HG03457 (cell line): ENCODE measurements at regions not wholly inside any gene's neighbourhood (a gene's known extent, or its start where the extent isn't known, plus 50 kb on each side); places are given as distances from the start of the nearest gene placed in this dataset.
"Not testable (repeated sequence)": the region's sequence is repeated elsewhere in the genome, so short reads cannot be mapped to it uniquely, and the experiment has no call there.

Source experiments
- ATAC-seq: cut with Tn5 transposase; IDR thresholded peaks from one replicate; pipeline ENCODE4 v1.9.1; 2021; ENCODE audit warnings: moderate number of reproducible peaks; ENCODE audit not compliant: unreplicated experiment

DNA sequence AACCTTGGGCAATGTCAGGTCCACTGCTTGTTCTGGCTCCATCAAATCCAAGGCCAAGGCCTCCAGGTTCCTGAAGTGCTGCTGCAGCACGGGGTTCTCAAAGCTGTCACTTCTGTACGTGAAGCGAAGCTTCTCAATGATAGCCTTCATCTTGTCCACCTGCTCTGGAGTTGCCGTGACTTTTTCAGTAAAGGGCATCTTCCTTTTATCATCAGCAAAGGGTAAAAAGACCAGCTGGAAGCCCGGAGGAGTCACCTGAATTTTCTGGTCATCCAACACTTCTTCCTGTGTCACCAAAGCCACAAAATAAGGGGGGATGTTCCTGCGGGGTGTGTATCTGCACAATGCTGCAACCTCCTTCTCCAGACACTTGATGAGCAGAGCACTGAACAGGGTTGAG is 131.7 kb upstream of the MAMLD1 start:
- ATAC-seq, result not testable (repeated sequence)

DNA sequence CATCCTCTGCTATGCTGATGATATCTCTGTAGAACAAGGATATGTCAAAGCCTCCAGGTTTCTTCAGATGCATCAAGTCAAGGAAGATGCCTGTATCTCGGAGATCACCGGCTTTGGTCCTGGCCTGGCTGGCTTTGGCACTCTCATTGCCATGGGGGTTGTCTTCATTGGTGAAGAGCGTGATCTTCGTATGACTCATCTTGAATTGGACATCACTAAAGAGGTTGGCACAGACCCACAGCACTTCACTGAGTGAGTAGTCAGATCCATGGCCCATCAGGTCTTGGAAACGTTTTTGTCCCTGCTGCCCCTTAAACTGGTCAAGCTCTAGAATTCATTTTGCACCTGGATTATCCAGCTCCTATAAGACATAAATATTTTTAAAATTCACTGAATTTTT is 130.9 kb upstream of the MAMLD1 start:
- ATAC-seq, result not testable (repeated sequence)

DNA sequence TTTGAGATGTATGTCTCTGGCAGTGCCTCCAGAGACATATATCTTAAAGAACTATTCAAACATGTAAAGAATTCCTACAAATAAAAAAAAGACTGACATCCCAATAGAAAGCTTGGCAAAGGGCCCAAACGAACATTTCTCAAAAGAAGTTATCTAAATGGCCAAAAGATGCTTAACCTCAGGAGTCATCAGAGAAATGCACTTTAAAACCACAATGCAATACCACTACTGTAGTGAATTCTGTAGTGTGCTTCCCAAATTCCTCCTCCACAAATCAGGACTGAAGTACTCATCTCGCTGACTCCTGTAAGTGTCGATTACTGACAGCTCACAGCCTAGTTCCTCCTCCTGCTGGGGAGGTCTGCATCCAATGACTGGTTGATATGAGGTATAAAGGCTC is 129.0 kb upstream of the MAMLD1 start:
- no peak for ATAC-seq

DNA sequence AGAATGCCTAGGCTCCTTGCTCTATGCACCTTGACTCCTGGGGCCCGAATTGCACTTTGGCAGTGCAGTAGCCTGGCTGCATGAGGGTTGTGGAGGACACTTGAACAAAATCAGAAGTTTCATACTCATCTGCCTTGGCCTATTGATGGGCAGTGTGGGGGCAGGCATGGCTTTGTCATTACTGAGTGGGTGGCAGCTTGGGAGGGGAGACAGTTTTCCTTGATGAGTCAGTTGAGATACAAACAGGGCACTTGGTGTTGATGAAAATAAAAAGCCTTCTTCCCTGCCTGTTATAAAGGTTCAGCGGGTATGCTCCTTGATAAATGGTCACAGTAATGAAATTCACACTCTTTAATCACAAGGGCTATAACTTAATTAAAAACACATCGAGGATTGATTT is 126.8 kb upstream of the MAMLD1 start:
- ATAC-seq, result no peak

DNA sequence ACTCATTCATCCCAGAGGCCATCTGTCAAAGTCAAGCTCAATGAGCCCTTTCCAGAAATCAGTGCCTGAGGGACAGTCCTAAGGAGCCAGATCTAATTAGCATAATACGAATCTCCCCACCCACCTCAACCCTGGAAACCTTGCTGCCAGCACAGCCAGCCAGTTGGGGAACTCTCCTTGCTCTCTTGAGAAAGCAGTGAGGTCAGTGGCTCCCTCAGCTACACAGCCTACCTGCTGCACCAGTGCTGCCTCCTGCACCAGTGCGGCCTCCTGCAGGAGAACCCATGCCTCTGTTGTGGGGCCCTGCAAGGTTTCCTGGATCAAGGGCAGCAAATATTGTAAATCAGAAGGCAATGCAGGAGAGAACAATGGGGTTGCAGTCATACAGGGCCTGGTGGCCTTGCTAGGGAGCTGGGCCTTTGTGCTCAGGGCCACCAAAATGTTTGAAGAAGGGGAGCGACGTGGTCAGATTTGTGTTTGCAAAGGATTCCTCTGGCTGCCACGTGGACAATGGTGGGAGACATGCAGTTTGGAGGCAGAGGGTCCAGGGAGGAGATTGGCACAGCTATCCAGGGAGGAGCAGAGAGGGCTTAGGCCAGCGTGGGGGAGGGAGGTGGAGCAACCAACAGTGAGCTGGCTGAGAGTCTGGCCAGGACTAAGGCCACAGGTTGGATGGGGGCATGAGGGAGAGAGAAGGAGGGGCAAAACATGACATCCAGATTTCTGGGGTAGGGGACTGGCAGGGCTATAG is 124.3 kb upstream of the MAMLD1 start:
- ATAC-seq, result no peak

DNA sequence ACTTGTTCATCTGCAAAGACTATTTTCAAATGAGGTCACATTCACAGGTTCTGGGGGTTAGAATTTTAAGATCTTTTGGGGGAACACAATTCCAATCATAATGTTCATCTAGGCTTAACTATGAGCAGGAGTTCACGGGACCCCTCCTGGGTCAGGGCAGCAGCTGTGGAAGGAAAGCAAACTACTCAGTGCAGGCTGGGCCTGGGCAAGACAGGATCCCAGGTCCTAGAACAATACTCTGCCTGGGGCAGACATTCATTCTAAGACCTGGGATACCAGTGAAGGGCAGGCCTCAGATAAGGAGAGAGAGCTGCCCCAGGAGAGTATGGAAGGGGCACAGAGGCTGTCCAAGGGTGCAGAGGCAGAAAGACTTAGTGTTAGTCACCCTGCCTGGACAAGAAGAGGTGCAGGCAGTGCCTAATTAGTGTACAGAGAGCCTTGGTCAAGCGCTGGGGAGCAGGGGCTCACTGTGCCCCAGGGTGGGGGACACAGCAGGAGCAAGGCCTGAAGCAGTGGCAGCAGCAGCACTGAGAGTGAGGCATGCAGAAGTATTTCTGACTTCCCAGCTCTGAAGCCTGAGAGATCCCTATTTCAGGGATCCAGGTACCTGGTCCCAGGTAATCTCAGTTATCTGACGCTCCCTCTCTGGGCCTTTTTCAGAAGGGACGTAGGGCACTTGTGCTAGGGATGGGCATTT is 123.0 kb upstream of the MAMLD1 start:
- ATAC-seq, result no peak

DNA sequence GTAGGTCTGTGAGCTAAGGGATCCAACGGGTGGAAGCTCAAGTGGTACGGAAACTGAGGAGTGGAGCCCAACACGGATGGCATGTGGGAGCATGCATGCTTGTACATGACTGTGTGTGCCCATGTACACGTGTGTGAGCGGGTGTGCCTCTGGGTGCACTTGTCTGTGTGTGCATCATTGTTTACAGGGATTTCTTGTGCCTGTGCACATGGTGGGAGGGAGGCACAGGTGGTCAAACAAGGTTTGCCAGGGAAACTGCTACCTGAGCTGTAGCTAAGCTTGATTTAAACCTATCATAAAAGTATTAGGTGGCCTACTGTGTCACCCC is 122.5 kb upstream of the MAMLD1 start:
- no peak for ATAC-seq

DNA sequence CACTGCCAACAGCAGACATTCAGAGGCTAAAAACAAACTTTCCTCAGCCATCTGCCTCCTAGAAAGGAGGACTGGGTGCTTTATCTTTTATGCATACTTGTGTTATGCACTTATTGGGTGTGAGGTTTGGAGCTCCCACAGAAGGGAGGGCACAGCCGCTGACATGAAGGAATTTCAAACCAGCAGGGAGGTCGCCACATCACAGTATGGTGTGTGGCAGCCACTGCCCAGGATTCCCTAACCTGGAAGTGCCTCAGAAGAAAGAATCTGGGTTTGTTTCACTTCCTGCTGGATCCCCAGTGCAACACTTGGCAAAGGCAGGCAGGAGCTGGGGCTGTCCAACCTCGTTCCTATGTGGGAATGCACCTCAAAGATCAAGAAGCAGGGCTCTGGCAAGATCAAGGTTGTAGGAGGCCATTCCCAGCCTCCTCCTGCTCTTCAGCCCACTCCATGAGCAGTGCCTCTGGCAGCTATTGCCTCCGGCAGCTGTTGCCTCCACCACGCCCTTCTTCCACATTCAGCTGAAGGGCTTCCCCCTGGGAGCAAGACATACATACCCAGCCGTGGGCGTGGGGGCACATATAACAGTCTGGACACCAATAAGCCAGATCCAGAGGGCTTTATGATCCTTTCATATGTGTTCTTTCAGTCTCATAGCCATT is 109.0 kb upstream of the MAMLD1 start:
- ATAC-seq, result no peak

DNA sequence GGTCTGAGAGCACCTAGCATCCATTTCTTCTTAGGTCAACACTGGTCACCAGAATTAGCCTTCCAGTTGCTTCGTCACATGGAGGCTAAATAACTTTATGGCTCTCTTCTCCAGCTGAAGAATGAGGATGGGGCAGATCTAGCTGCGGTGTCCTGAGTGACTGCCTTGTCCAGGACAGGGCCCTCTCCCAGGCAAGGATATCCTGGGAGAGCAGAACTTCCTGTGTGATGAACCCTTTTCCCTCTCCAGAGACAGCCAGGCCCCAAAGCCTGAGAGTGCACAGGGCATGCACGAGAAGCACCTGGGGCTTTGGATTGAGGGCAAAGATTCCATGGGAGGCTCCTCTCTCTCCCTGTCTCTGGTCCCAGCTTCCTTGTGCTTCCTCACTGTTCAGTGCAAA is 108.2 kb upstream of the MAMLD1 start:
- ATAC-seq, result no peak

DNA sequence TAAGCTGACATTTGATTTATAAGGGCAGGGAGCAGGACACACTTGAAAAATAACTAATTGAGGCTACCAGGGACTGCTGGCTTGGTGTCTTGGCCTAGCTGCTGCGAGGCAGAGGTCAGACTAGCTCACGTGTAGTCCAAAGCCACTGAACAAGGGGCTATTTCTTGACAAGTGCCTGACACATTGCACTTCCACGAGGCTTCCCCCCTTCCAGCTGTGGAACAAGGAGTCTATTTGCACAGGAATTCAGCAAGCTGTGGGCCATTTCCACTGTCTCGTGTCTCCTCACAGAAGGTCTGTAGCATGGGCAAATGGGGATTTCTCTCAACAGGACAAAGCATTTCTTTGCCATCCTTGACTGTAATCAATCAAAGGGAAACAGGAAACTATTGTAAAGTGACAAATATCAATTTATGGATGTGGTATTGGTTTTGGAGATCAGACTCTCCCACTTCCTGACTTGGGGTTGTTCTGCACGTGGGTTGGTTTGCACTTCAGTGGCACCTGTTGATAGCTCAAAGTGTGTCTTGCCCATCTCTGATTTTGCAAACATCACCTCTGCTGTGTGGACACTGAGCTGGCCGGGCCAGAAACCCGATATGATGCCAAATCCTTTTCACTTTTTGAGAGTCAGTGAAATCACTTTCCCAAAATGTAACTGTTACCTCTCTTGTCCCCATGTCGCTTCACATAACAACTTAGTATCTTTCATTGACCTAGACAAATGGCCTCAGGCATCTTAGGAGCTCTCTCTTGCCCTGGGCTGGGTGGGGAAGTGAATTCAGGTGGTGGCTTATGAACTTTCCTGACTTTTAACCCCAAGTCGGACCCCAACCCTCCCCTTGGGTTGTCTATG is 107.4 kb upstream of the MAMLD1 start:
- ATAC-seq, result no peak

DNA sequence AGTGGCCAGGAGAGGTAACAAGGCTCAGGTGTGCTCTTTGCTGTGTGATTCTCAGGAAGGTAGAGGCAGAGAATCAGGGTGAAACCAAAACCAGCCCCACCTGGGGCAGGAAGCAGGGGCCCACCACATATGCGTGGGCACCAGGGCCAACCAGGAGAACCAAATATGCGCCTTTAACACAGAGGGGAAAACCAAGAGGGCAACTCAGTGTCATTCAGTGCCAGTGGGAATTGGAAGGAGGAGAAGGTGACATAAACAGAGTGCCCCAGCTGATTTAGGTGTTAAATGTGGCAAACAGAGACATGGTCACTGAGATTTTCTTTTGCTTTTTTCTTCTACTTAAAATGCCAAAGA is 106.8 kb upstream of the MAMLD1 start:
- no peak for ATAC-seq

DNA sequence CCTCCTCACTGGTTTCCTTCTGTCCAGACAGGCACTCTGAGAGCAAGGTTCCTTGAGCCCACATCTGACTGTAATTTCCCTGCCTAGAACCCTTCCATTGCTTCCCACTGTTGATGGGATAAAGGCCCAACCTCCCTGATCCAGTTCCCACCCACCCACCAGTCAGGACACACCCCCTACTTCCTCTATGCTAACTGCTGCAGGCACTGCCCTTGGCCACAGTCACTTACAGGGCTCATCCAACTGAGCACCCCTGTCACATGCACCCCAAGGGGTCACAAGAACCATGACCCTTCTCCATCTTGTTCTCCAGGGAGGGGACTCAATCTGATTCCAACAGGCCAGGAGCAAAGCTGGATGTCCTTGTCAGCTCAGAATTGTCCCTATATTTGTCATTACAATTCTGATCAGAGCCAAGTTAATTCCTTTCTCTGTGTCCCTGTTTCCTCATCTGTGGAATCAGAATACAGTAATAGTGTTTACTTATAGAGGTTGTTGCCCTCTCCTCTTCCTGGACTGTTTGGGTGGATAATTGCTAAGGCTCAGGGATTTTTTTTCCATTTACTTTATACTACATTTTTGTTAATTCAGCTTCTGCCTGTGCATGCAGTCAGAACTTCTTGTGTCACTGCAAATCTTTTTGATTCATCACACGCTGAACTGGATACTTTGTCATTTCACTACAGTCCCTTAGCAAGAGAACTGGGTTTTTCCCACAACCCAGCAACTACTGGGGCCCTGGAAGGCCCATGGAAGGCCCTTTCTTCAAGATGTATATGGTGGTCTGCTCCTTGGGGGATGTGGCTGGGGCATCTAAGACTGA is 105.6 kb upstream of the MAMLD1 start:
- ATAC-seq, result no peak

DNA sequence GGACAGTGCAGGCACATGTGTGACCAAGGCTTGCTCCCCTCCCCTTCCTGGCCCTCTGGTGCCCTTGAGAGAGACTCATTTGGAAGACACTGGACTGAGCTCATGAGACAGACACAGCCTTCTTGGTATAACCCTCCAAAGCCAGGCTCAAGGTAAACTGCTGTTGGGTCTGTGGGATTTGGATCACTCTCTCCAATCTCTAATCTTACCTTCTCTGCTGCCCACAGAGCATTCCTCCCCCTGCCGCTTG is 105.0 kb upstream of the MAMLD1 start:
- no peak for ATAC-seq

DNA sequence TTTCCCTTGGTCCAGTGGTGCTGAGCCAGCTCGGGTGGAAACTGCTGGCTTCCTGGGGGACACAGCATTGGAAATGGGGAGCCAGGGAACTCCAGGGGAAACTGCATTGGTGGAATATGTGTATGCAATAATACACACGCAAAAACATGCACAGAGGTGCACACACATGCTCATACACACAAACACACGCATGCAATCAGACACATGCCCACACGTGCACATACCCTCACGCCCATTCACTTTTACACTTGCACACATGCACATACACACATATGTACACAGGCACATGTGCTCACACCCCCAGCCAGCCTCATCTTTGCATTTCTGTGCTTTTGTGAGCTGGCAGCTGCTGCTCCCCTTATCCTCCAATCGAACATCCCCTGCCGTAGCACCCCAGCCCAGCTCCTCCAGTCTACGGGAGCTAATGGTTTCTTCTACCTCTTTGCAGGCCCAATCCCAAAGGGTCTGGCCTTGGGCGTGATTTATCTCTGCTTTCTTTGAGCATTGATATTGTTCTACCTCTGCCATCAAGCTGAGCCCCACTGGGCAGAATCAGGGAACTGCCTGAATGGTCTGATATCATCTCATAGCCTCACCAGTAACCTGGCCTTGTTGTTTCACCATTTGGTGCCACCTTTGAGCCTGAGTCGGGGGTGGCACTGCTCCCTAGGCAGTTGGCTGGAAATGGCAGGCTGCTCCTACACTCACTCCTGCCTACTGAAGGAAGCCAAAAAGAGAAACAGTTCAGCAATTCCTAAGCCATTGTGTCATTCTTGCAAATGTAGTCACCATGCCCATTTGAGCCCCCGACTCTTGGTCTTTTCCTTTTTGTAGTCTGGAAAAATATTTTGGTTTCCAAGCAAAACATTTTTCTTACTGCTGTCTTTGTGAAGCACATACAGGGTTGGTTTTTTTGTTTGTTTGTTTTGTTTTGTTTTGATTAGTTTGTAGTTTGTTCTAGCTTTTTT is 104.4 kb upstream of the MAMLD1 start:
- ATAC-seq, result no peak

DNA sequence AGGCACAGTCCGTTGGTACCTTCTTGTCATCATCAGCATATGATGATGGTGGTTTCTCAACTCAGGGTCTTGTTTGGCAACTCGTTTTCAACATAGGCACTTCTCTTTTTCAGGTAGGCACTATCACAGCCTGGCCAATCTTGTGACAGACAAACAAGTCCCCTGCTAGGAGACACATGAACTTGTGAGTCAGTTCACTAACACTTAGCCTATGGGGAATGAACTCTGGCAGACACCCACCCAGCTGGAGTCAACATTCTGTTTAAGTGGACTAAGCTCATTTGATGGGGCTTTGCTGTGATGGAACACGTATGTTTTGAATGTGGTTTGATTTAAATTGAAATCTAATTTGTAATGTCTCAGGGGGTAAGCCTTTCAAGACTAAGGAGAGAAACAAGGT is 100.7 kb upstream of the MAMLD1 start:
- no peak for ATAC-seq

DNA sequence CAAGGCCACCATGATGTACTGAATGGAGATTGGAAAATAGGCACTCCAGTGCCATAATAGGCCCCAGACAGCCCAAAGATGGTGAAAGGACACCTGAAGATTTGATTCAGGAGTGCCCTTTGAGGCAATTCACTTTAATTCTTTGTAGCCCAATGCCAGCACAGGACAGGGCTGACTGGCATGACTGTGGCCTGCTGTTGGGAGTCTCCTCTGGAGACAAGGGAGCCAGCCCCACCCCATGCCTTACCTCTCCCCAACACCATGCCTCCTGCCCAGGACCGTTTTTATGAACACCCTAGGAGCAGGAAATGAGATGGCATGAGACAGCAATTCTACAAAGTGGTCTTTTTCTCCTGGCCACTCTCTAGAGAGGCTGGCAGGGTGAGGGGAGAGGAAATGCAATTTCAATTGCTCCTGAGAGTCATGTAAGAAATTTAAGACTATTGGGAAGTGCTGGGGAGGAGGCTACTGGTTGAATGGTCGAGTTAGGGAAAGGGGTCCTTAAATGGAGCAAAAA is 94.2 kb upstream of the MAMLD1 start:
- ATAC-seq, result no peak

DNA sequence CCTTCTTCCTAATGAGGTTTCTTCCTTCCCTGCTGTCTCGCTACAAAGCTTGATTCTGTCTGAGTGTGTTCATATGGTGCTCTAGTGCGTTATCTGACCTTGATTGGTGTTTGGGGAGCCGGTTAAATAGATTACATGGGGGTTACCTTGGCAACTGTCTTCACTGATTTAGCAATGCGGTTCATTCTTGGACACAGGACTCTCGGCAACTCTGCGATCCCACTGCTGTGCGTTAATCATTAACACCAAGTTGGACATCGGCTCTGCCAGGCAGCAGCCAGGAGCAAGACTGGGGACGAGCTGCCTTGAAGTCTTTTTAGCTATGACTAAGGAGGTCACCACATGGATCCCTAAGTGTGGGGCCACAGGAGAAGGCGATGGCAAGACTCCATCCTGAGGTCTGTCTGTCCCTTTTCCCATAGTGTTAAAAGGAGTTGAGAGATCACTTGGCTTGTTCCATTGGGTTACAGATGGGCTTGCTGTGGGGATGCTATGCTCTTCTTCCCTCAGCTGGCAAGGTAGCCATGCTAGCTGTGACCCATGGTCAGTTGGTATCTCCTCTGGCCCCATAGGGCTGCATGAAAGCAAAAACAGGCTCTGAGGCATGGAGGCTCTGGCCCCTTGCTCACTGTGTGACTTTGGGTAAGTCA is 93.4 kb upstream of the MAMLD1 start:
- no peak for ATAC-seq

DNA sequence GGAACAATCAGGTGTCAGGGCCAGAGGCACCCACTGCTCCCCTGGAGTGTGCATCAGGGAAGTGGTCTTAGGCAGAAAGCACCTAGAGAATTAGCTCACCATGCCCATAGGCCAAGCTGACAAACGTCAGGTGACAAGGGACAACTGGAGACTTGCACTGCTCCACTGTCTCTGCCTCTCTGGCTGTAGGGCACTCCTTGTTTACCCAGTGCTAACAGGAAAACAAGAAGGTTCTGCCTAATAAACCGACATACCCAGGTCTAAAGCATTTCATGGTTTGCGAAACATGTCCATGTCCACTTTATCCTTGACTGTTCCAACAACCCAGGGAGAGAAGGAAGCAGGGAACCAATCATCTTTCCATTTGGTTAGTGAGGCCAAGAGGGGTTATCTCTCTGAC is 92.5 kb upstream of the MAMLD1 start:
- ATAC-seq, result no peak
